ENCODE measurements at regions not wholly inside any gene's neighbourhood (a gene's known extent, or its start where the extent isn't known, plus 50 kb on each side); places are given as distances from the start of the nearest gene placed in this dataset.

DNA sequence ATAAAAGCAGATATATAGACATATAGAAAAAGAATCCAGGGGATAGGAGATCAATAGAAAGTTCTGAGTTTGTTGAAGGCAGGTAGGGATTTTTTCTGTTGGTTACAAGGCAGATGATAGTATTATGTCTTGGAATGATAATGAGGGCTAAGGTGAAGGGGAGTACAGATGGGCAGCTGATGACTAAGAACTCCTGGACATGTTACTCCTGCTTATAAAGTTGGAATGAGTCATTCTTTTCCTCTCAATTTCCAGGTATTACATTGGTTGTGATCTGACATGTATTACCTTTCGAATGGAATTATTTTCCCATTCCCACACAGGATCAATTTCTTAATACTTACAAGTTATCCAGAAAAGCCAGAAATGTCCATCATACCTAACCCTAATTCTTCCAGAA, 545.2 kb upstream of the MGAT4C start:
- CTCF ChIA-PET: no interaction called here
- DNase-seq (ENCODE audit: extremely low spot score): no peak
- POLR2A ChIA-PET: no interaction called here
- TF ChIP-seq ARNT (IDR thresholded peaks at IDR 0.05) (no peak), FOXM1 (IDR thresholded peaks at IDR 0.05; ENCODE audit: borderline replicate concordance) (no peak), ELF4 (IDR thresholded peaks at IDR 0.05) (no peak), HDGF (IDR thresholded peaks at IDR 0.05; ENCODE audit: borderline replicate concordance) (no peak), LEF1 (IDR thresholded peaks at IDR 0.05; ENCODE audit: borderline replicate concordance) (no peak)
- TF ChIP-seq, protein P1, sequence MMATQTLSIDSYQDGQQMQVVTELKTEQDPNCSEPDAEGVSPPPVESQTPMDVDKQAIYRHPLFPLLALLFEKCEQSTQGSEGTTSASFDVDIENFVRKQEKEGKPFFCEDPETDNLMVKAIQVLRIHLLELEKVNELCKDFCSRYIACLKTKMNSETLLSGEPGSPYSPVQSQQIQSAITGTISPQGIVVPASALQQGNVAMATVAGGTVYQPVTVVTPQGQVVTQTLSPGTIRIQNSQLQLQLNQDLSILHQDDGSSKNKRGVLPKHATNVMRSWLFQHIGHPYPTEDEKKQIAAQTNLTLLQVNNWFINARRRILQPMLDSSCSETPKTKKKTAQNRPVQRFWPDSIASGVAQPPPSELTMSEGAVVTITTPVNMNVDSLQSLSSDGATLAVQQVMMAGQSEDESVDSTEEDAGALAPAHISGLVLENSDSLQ (IDR thresholded peaks at IDR 0.05): no peak

DNA sequence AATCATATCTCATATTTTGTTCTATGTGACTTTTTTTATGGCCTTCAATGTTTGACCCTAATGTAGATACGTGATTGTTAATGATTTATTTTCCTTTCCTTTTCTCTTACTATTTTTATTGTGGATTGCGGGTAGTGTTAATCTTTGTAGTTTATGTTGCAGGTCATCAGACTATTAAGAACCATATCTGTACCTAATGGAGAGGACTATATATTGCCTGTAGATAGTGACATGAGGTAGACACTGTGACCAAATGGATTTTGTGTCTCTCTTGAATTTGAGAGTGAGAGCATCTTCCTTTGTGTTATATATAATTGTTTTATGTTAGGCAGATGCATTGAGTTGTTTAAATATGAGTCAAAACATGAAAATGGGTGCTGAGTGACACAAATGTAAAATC, 543.4 kb upstream of the MGAT4C start:
- TF ChIP-seq ZNF384 (IDR thresholded peaks at IDR 0.05) (no peak), NFRKB (IDR thresholded peaks at IDR 0.05) (no peak), L3MBTL2 (conservative IDR thresholded peaks at IDR 0.05) (no peak)
- ChIA-PET POLR2A (no interaction called here), CTCF (no interaction called here)
- DNase-seq (ENCODE audit: extremely low spot score): no peak

DNA sequence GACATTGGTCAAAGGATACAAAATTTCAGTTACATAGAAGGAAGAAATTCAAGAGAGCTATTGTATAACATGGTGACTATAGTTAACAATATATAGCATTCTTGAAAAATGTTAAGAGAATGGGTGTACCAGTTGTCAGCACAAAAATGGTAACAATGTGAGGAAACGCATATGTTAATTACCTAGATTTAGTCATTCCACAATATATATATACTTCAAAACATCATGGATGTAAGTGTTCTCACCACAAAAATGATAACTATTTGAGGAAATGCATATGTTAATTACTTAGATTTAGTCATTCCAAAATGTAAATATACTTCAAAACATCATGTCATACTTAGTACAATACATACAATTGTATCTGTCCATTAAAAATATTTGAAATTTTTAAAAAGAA, 540.4 kb upstream of the MGAT4C start:
- TF ChIP-seq ELF4 (IDR thresholded peaks at IDR 0.05) (no peak), FOXK2 (IDR thresholded peaks at IDR 0.05) (no peak), LEF1 (IDR thresholded peaks at IDR 0.05; ENCODE audit: borderline replicate concordance) (no peak), BHLHE40 (IDR thresholded peaks at IDR 0.05; ENCODE audit: borderline replicate concordance) (no peak), ZNF384 (IDR thresholded peaks at IDR 0.05) (no peak), L3MBTL2 (conservative IDR thresholded peaks at IDR 0.05) (no peak), FOXM1 (IDR thresholded peaks at IDR 0.05; ENCODE audit: borderline replicate concordance) (no peak), NFRKB (IDR thresholded peaks at IDR 0.05) (no peak), CTBP1 (IDR thresholded peaks at IDR 0.05; ENCODE audit: borderline replicate concordance) (no peak), HDGF (IDR thresholded peaks at IDR 0.05; ENCODE audit: borderline replicate concordance) (no peak), ARNT (IDR thresholded peaks at IDR 0.05) (no peak), TARDBP (IDR thresholded peaks at IDR 0.05) (no peak)
- TF ChIP-seq, protein P1 (IDR thresholded peaks at IDR 0.05): no peak
- DNase-seq (ENCODE audit: extremely low spot score): no peak
- CTCF ChIA-PET: no interaction called here
- POLR2A ChIA-PET: no interaction called here

DNA sequence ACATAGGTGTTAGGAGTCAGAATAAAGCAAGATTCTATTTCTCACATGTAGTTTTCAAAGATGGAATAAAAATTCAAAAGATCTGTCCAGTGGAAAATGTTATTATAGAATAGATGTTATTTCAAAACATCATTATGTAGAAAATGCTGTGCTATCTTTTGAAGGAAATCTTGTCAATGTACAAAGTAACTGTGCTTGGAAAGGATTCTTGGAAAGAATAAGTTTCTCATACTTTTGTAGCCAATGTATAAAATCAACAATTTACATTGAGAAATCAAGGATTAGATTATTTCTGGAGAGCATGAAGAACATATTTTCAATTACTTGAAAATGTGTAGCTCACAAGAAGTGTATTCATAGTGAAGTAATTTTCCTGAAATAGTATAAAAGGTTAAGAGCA, 532.5 kb upstream of the MGAT4C start:
- TF ChIP-seq FOXK2 (IDR thresholded peaks at IDR 0.05) (no peak), LEF1 (IDR thresholded peaks at IDR 0.05; ENCODE audit: borderline replicate concordance) (no peak), L3MBTL2 (conservative IDR thresholded peaks at IDR 0.05) (no peak), NFRKB (IDR thresholded peaks at IDR 0.05) (no peak), ELF4 (IDR thresholded peaks at IDR 0.05) (no peak), SUZ12 (IDR thresholded peaks at IDR 0.05) (no peak), FOXA1 (IDR thresholded peaks at IDR 0.05) (no peak), ARNT (IDR thresholded peaks at IDR 0.05) (no peak), ZNF384 (IDR thresholded peaks at IDR 0.05) (no peak), TARDBP (IDR thresholded peaks at IDR 0.05) (no peak), BHLHE40 (IDR thresholded peaks at IDR 0.05; ENCODE audit: borderline replicate concordance) (no peak), SP1 (IDR thresholded peaks at IDR 0.05) (no peak), FOXM1 (IDR thresholded peaks at IDR 0.05; ENCODE audit: borderline replicate concordance) (no peak), CTBP1 (IDR thresholded peaks at IDR 0.05; ENCODE audit: borderline replicate concordance) (no peak), HDGF (IDR thresholded peaks at IDR 0.05; ENCODE audit: borderline replicate concordance) (no peak)
- TF ChIP-seq, protein P1 (IDR thresholded peaks at IDR 0.05): no peak
- no peak for DNase-seq (ENCODE audit: extremely low spot score)
- CTCF ChIA-PET: no interaction called here
- POLR2A ChIA-PET: no interaction called here

DNA sequence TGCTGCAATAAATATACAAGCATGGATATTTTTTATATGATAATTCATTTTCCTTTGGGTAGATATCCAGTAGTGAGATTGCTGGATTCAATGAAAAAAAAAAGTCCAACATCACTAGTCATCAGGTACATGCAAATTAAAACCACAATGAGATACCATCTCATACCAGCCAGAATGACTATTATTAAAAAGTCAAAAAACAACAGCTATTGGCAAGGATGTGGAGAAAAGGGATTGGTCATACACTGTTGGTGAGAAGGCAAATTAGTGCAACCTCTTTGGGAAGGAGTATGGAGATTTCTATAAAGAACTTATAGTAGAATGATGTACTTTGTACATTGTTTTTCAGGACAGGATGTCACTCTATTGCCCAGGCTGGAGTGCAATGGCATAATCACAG, 531.2 kb upstream of the MGAT4C start:
- CTCF ChIA-PET: no interaction called here

DNA sequence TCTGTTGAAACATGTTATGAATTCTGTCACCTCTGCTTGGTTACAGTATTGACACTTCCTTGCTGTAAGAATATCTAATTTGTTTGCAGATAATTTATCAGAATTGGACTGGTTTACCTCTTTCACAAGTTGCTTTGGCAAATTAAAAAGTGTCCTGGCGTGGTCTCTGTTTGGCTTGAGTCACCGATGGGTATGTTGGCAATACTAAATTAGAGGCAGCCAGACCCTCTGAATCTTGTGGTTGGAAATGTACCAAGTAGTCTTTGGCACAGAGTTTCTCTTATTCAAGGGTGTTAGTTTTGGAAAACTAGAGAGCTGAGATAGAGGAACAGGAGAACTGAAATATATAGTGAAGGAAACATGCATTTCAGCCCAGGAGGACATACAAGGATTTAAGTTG, 521.1 kb upstream of the MGAT4C start:
- no peak for DNase-seq (ENCODE audit: extremely low spot score)
- POLR2A ChIA-PET: no interaction called here
- CTCF ChIA-PET: no interaction called here

More for the DNA sequence above, 531.2 kb upstream of the MGAT4C start:
- no peak for DNase-seq (ENCODE audit: extremely low spot score)
- no peak for TF ChIP-seq L3MBTL2 (conservative IDR thresholded peaks at IDR 0.05)
- TF ChIP-seq ELF4 (IDR thresholded peaks at IDR 0.05): no peak
- TF ChIP-seq HDGF (IDR thresholded peaks at IDR 0.05; ENCODE audit: borderline replicate concordance): no peak
- no peak for TF ChIP-seq CTBP1 (IDR thresholded peaks at IDR 0.05; ENCODE audit: borderline replicate concordance)
- no peak for TF ChIP-seq ZNF384 (IDR thresholded peaks at IDR 0.05)
- POLR2A ChIA-PET: no interaction called here

More for the DNA sequence above, 521.1 kb upstream of the MGAT4C start:
- TF ChIP-seq NFRKB (IDR thresholded peaks at IDR 0.05) (no peak), SP1 (IDR thresholded peaks at IDR 0.05) (no peak), HDGF (IDR thresholded peaks at IDR 0.05; ENCODE audit: borderline replicate concordance) (no peak), FOXK2 (IDR thresholded peaks at IDR 0.05) (no peak), ARNT (IDR thresholded peaks at IDR 0.05) (no peak), FOXM1 (IDR thresholded peaks at IDR 0.05; ENCODE audit: borderline replicate concordance) (no peak), SUZ12 (IDR thresholded peaks at IDR 0.05) (no peak), FOXA1 (IDR thresholded peaks at IDR 0.05) (no peak), ZNF384 (IDR thresholded peaks at IDR 0.05) (no peak), CTBP1 (IDR thresholded peaks at IDR 0.05; ENCODE audit: borderline replicate concordance) (no peak), LEF1 (IDR thresholded peaks at IDR 0.05; ENCODE audit: borderline replicate concordance) (no peak), BHLHE40 (IDR thresholded peaks at IDR 0.05; ENCODE audit: borderline replicate concordance) (no peak)

Measured in HEK293T (cell line).